K562 (cell line): ENCODE measurements at regions not wholly inside any gene's neighbourhood (a gene's known extent, or its start where the extent isn't known, plus 50 kb on each side); places are given as distances from the start of the nearest gene placed in this dataset.

Source experiments
- ATAC-seq: fragments of 200-7000 bp; cut with Tn5 transposase; 3 replicates; pipeline ENCODE4 v1.9.1; 2020; ENCODE audit warnings: moderate library complexity
- BruUV-seq: library from RNA; stranded (reverse); fragments of 400-500 nt; replicated peaks from 2 replicates; lab custom pipeline; 2021; lab: Mats Ljungman, UMichigan
- CTCF ChIA-PET: fragments of 300-600 bp; formaldehyde crosslinking; extraction: SDS; loops from one replicate; lab custom pipeline; 2021; ENCODE audit warnings: low intra/inter-chr PET ratio; lab: Yijun Ruan, JAX
- POLR2A ChIA-PET: fragments of 300-600, 350-650 bp; sonication (Branson Sonifier 250); formaldehyde crosslinking; extraction: SDS; loops from one replicate; lab custom pipeline; 2021; ENCODE audit warnings: antibody characterized with exemption, inconsistent platforms; lab: Yijun Ruan, JAX
- DNase-seq, 4 experiments: peaks; one replicate each; pipeline versions ENCODE4 v3.0.0 to v3.0.0-alpha.2; 2011 to 2018; ENCODE audit warnings: low spot score in 3 of 4, mixed read lengths in 3 of 4; ENCODE audit errors: extremely low read depth in 1 of 4
- FAIRE-seq: peaks from 2 replicates; lab custom pipeline; 2011; peaks lifted over from hg19 to GRCh38; lab: Jason Lieb, UNC
- H2AFZ ChIP-seq: 2 replicates; pipeline ENCODE4 v1.6.0; 2011; ENCODE audit warnings: low read depth, low read length, control low read depth, inconsistent platforms
- H3K27ac ChIP-seq: fragments of 200-600 bp; 3 replicates; pipeline ENCODE4 v1.8.0; 2011; ENCODE audit warnings: low read depth, mild to moderate bottlenecking, control low read depth, inconsistent platforms, low read length, moderate library complexity, mixed read lengths; ENCODE audit errors: extremely low read depth
- H3K27me3 ChIP-seq, 2 experiments: fragments of 300-600 bp in 1 of 2; 2 replicates in 1 of 2; 3 replicates in 1 of 2; pipeline versions ENCODE4 v1.6.0 to v1.8.0; 2011; ENCODE audit warnings: inconsistent platforms in 2 of 2, low read length in 2 of 2, mild to moderate bottlenecking in 1 of 2, mixed read lengths in 1 of 2, moderate library complexity in 1 of 2; ENCODE audit not compliant: control insufficient read depth in 2 of 2, insufficient read depth in 2 of 2
- H3K36me3 ChIP-seq: fragments of 300-600 bp; 3 replicates; pipeline ENCODE4 v1.8.0; 2011; ENCODE audit warnings: mild to moderate bottlenecking, low read length, inconsistent platforms; ENCODE audit not compliant: control insufficient read depth, insufficient read depth
- H3K4me1 ChIP-seq, 2 experiments: fragments of 200-600 bp in 1 of 2; replicated peaks in 1 of 2; 2 replicates in 1 of 2; 3 replicates in 1 of 2; pipeline versions ENCODE4 v1.5.1 to v1.8.0; 2011; ENCODE audit warnings: inconsistent platforms in 2 of 2, low read length in 2 of 2, mild to moderate bottlenecking in 1 of 2, mixed read lengths in 1 of 2, moderate library complexity in 1 of 2; ENCODE audit not compliant: control insufficient read depth in 2 of 2, insufficient read depth in 2 of 2
- H3K4me2 ChIP-seq: 2 replicates; pipeline ENCODE4 v1.6.1; 2011; ENCODE audit warnings: low read length, control low read depth, inconsistent platforms, mixed read lengths; ENCODE audit not compliant: insufficient read depth
- H3K4me3 ChIP-seq: fragments of 200-600 bp; sonication (generic), shearing (Covaris generic); 2 replicates; pipeline ENCODE4 v1.5.1; 2016; ENCODE audit warnings: control low read depth, inconsistent platforms
- H3K79me2 ChIP-seq: fragments of 200-600 bp; 3 replicates; pipeline ENCODE4 v1.8.0; 2011; ENCODE audit warnings: low read length, inconsistent platforms; ENCODE audit not compliant: control insufficient read depth, insufficient read depth
- H3K9ac ChIP-seq, 2 experiments: 2 replicates each; pipeline versions ENCODE4 v1.6.0 to v1.6.1; 2011; ENCODE audit warnings: low read depth in 2 of 2, low read length in 2 of 2, control low read depth in 1 of 2, inconsistent platforms in 1 of 2, mild to moderate bottlenecking in 1 of 2, mixed read lengths in 1 of 2; ENCODE audit not compliant: insufficient read depth in 1 of 2
- H3K9me1 ChIP-seq: one replicate; pipeline ENCODE4 v1.6.0; 2011; ENCODE audit warnings: inconsistent platforms, mild to moderate bottlenecking, low read length, moderate library complexity; ENCODE audit not compliant: control insufficient read depth, insufficient read depth
- H3K9me3 ChIP-seq: replicated peaks from 2 replicates; pipeline ENCODE4 v1.5.1; 2011; ENCODE audit warnings: low read depth, low read length, inconsistent platforms; ENCODE audit not compliant: control insufficient read depth, insufficient read depth
- H4K20me1 ChIP-seq: replicated peaks from 2 replicates; pipeline ENCODE4 v1.6.1; 2011; ENCODE audit warnings: low read length, inconsistent platforms, mixed read lengths; ENCODE audit not compliant: control insufficient read depth, insufficient read depth
- CEBPB ChIP-seq: fragments of 450-650 bp; IDR thresholded peaks from 2 replicates; pipeline ENCODE4 v1.6.1; 2016; ENCODE audit warnings: missing genetic modification characterization, missing compliant biosample characterization
- CEBPG ChIP-seq, 3 experiments: fragments of 200-800 bp in 1 of 3; sonication (Bioruptor generic) in 1 of 3; sonication (generic) in 1 of 3; formaldehyde crosslinking in 1 of 3; IDR thresholded peaks in 2 of 3; conservative IDR thresholded peaks in 1 of 3; 2 replicates each; pipeline versions ENCODE4 v1.6.1 to v1.8.0; 2016 to 2022; ENCODE audit warnings: missing compliant biosample characterization in 2 of 3, missing genetic modification characterization in 2 of 3, mild to moderate bottlenecking in 1 of 3, missing genetic modification reagents in 1 of 3
- DIDO1 ChIP-seq: fragments of 450-650 bp; IDR thresholded peaks from 2 replicates; pipeline ENCODE4 v1.6.1; 2016; ENCODE audit warnings: low read depth, missing biosample characterization, missing genetic modification characterization
- ETV5 ChIP-seq: sonication (generic); formaldehyde crosslinking; IDR thresholded peaks from 2 replicates; pipeline ENCODE4 v1.4.0; 2020; ENCODE audit warnings: low read depth, mild to moderate bottlenecking, missing genetic modification reagents
- EZH2 ChIP-seq: IDR thresholded peaks from 2 replicates; pipeline ENCODE4 v1.6.1; 2012; ENCODE audit warnings: low read depth, mild to moderate bottlenecking, inconsistent platforms, low read length, borderline replicate concordance
- FOXM1 ChIP-seq, 2 experiments: fragments of 450-650 bp in 1 of 2; sonication (generic) in 1 of 2; formaldehyde crosslinking in 1 of 2; IDR thresholded peaks; 2 replicates each; pipeline versions ENCODE4 v1.6.1 to v1.9.0; 2017 to 2022; ENCODE audit warnings: low read depth in 2 of 2, mild to moderate bottlenecking in 2 of 2, missing genetic modification reagents in 1 of 2, moderate library complexity in 1 of 2
- MBD2 ChIP-seq: sonication (generic); IDR thresholded peaks from 2 replicates; pipeline ENCODE4 v1.6.1; 2016; ENCODE audit warnings: low read depth, borderline replicate concordance
- SMAD3 ChIP-seq: fragments of 450-650 bp; formaldehyde crosslinking; conservative IDR thresholded peaks from 2 replicates; pipeline ENCODE4 v1.4.0; 2020; ENCODE audit warnings: mild to moderate bottlenecking
- STAT5A ChIP-seq: IDR thresholded peaks from 2 replicates; pipeline ENCODE4 v1.6.1; 2012; ENCODE audit warnings: low read length, inconsistent platforms, borderline replicate concordance
- WHSC1 ChIP-seq: IDR thresholded peaks from one replicate; pipeline ENCODE4 v1.6.1; 2012; ENCODE audit warnings: low read length, control low read depth, inconsistent platforms
- ZKSCAN3 ChIP-seq: fragments of 250-450 bp; sonication (Bioruptor Pico); IDR thresholded peaks from 2 replicates; pipeline ENCODE4 v1.4.0; 2020
- ZNF140 ChIP-seq: fragments of 250-450 bp; sonication (Bioruptor Pico); IDR thresholded peaks from 2 replicates; pipeline ENCODE4 v1.8.0; 2021; ENCODE audit warnings: moderate library complexity, mild to moderate bottlenecking, inconsistent platforms
- WGBS: fragments of 100-300 bp; shearing (Covaris generic); methylation state at CpG from one replicate; pipeline ENCODE4 v1.1.6; 2016; ENCODE audit warnings: low coverage, mixed read lengths; ENCODE audit not compliant: insufficient coverage; ENCODE audit errors: missing lambda C conversion rate; 5-methylcytosine and 5-hydroxymethylcytosine counted together
- in situ Hi-C: fragments of 300-500 bp; cut with MboI; formaldehyde crosslinking; loops from 4 replicates; pipeline ENCODE4 v1.15.0; 2018; ENCODE audit warnings: inconsistent platforms, mixed read lengths
- intact Hi-C: fragments of 100-400 bp; cut with micrococcal nuclease; formaldehyde crosslinking; loops from 2 replicates; pipeline ENCODE4 v1.14.2; 2022
- TF ChIP-seq, protein P1 (sequence below), 2 experiments: fragments of 450-650 bp in 1 of 2; sonication (generic) in 1 of 2; formaldehyde crosslinking in 1 of 2; IDR thresholded peaks in 1 of 2; conservative IDR thresholded peaks in 1 of 2; 2 replicates each; pipeline versions ENCODE4 v1.6.1 to v1.8.1; 2016 to 2023; ENCODE audit warnings: mild to moderate bottlenecking in 2 of 2, moderate library complexity in 2 of 2, inconsistent platforms in 1 of 2, missing genetic modification reagents in 1 of 2
- TF ChIP-seq, protein P2 (sequence below): sonication (generic); formaldehyde crosslinking; IDR thresholded peaks from 2 replicates; pipeline ENCODE4 v1.8.1; 2023; ENCODE audit warnings: mild to moderate bottlenecking, missing genetic modification reagents

DNA sequence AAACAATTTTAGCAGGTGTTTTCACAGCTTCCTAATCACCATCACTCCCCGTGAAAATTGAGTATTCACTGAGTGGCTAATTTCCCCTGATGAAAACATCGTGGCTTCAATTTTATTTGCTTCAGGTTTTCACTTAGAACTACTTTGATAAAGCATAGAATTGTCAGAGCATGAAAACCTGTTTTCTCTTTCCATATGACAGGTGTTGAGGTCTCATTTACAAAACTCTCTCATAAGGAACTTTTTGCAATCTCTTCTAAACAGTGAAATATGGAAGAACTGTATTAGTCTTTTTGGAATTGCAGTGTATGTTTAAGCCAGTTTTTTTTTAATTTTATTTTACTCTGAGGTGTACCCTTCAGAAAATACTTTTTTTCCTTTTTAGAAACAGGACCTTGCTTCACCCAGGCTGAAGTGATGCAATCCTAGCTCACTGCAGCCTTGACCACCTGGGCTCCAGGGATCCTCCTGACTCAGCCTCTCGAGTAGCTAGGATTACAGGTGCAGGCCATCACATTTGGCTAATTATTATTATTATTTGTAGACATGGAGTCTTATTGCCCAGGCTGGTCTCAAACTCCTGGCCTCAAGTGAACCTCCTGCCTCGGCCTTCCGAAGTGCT, 111.2 kb upstream of the RAPGEF2 start:
- ChIA-PET CTCF (no interaction called here), POLR2A (interaction anchor here (0.6 to 1.0 kb wide), 2 partner anchors 8 to 12 kb away, joined by 3 to 5 read pairs; no protein-coding TSS in a partner anchor)
- Histone ChIP-seq H3K36me3 (no peaks in the 10 kb centered on the region), H3K79me2 (no peaks in the 10 kb centered on the region), H4K20me1 (no peaks in the 10 kb centered on the region), H3K9ac (no peak overlapping the region), H3K4me3 (no peak overlapping the region), H3K27me3 (no peaks in the 10 kb centered on the region), H2AFZ (no peak overlapping the region), H3K4me1 (peaks cover 0 to 3% of the 10 kb centered on the region in 2 experiments; a peak in 2 of 5 replicates), H3K9me3 (no peaks in the 10 kb centered on the region), H3K27ac (no peak overlapping the region), H3K9me1 (no peaks in the 10 kb centered on the region), H3K4me2 (no peak overlapping the region)
- 41% methylated on average over 5 of the region's 5 CpGs for WGBS
- in situ Hi-C loops (no loop called here), intact Hi-C loops (no loop called here)
- FAIRE-seq (no peak), DNase-seq (no peak), ATAC-seq (0 out of 3 replicates have a peak, but pooled peaks have one; percentile 31)
- TF ChIP-seq ETV5 (CRISPR knock-in tag) (no peak), WHSC1 (no peak), ZNF140 (CRISPR knock-in tag) (no peak), FOXM1 (IDR thresholded peaks at IDR 0.05; ENCODE audit: low read depth) (no peak), FOXM1 (CRISPR knock-in tag; IDR thresholded peaks at IDR 0.05; ENCODE audit: low read depth) (no peak), SMAD3 (no peak), ZKSCAN3 (CRISPR knock-in tag) (no peak), CEBPG (CRISPR knock-in tag; IDR thresholded peaks at IDR 0.05) (peak; percentile 41; the same call in 1 of the 2 replicates), CEBPG (tag; conservative IDR thresholded peaks at IDR 0.05 in 1 of 2, IDR thresholded peaks at IDR 0.05 in 1 of 2) (peak; percentile 28 to 74; a peak in 2 of 4 replicates), STAT5A (no peak), EZH2 (no peak), MBD2 (no peak), DIDO1 (tag) (no peak), CEBPB (tag) (0 out of 2 replicates have a peak, but pooled peaks have one; percentile 9)
- TF ChIP-seq, protein P1, sequence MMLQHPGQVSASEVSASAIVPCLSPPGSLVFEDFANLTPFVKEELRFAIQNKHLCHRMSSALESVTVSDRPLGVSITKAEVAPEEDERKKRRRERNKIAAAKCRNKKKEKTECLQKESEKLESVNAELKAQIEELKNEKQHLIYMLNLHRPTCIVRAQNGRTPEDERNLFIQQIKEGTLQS (IDR thresholded peaks at IDR 0.05), result peak; percentile 47
- TF ChIP-seq, protein P1 (CRISPR knock-in tag; conservative IDR thresholded peaks at IDR 0.05), result no peak
- TF ChIP-seq, protein P2, sequence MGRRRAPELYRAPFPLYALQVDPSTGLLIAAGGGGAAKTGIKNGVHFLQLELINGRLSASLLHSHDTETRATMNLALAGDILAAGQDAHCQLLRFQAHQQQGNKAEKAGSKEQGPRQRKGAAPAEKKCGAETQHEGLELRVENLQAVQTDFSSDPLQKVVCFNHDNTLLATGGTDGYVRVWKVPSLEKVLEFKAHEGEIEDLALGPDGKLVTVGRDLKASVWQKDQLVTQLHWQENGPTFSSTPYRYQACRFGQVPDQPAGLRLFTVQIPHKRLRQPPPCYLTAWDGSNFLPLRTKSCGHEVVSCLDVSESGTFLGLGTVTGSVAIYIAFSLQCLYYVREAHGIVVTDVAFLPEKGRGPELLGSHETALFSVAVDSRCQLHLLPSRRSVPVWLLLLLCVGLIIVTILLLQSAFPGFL (CRISPR knock-in tag), result no peak
- no TSS peak for BruUV-seq
